AG04449 (cell line): ENCODE measurements at regions not wholly inside any gene's neighbourhood (a gene's known extent, or its start where the extent isn't known, plus 50 kb on each side); places are given as distances from the start of the nearest gene placed in this dataset.

ENCODE experiments used
- CTCF ChIA-PET: fragments of 350-600 bp; formaldehyde crosslinking; extraction: SDS; loops from one replicate; lab custom pipeline; 2021; ENCODE audit warnings: antibody characterized with exemption; lab: Yijun Ruan, JAX
- POLR2A ChIA-PET: fragments of 400-600, 350-600 bp; formaldehyde crosslinking; extraction: SDS; loops from one replicate; lab custom pipeline; 2020; ENCODE audit warnings: antibody characterized with exemption, inconsistent platforms; lab: Yijun Ruan, JAX
- DNase-seq: peaks from one replicate; pipeline ENCODE4 v3.0.0-alpha.2; 2010; ENCODE audit warnings: low read depth, low spot score
- H3K4me3 ChIP-seq: 2 replicates; pipeline ENCODE4 v1.5.1; 2011; ENCODE audit warnings: low read depth, mild to moderate bottlenecking, control low read depth, low read length
- CTCF ChIP-seq: IDR thresholded peaks from one replicate; pipeline ENCODE4 v1.5.1; 2011; ENCODE audit warnings: mild to moderate bottlenecking, moderate library complexity, low read length, control low read depth, inconsistent platforms; ENCODE audit not compliant: insufficient read depth; ENCODE audit errors: missing control alignments

GRCh38 chr2:207465894-207466293, 63.9 kb upstream of the CREB1 start:
- POLR2A ChIA-PET, result no interaction called here
- no peak for TF ChIP-seq CTCF
- CTCF ChIA-PET, result interaction anchor here (9.6 kb wide), 1 partner anchor 485 kb away, joined by 163 read pairs; no protein-coding TSS in a partner anchor
- H3K4me3 ChIP-seq, result no peak overlapping the region
- no peak for DNase-seq

DNA sequence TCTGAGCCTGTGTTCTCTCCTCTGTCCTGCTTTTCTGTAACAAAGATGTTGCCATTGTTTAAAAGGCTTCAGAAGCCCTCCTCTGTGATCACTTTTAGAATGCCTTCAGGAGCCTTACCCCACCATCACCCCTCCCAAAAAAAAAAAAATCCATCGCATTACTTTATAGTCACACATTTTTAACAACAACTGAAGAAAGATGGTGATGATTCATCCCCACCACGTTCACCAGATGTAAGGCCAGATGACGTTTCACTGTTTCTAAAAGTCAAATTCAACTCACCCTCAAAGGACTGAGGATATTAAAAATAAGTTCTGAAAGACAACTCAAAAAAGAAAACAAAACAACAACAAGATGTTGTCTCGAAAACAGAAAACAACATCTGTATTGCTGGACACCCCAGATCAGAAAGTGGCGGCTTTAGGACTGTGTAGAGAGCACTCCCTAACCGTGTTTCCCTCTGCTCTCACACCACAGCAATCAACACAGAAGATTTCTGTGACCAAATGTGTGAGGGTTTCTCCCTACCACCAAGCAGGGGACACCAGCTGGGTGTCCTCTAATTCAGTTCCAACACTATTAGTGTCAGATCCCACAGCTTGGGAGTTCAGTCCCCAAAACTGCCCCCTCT, 61.9 kb upstream of the CREB1 start:
- no peak overlapping the region for H3K4me3 ChIP-seq
- CTCF ChIA-PET, result interaction anchor here (0.6 to 9.6 kb wide), 5 partner anchors 209 to 487 kb away, joined by 3 to 163 read pairs (median 3); no protein-coding TSS in a partner anchor
- POLR2A ChIA-PET, result interaction anchor here (1.3 kb wide), 1 partner anchor 228 kb away, joined by 3 read pairs; no protein-coding TSS in a partner anchor
- TF ChIP-seq CTCF, result no peak
- no peak for DNase-seq

- CTCF ChIA-PET, result interaction anchor here (0.7 to 9.6 kb wide), 4 partner anchors 210 to 487 kb away, joined by 3 to 163 read pairs (median 4); no protein-coding TSS in a partner anchor
- no peak overlapping the region for H3K4me3 ChIP-seq
- POLR2A ChIA-PET, result no interaction called here
- no peak for TF ChIP-seq CTCF
- no peak for DNase-seq
These were observed 61.3 kb upstream of the CREB1 start for GRCh38 chr2:207468488-207468887.

- ChIA-PET POLR2A (no interaction called here), CTCF (interaction anchor here (1.0 to 9.6 kb wide), 2 partner anchors 249 to 488 kb away, joined by 3 to 163 read pairs; no protein-coding TSS in a partner anchor)
- no peak for TF ChIP-seq CTCF
- H3K4me3 ChIP-seq, result no peak overlapping the region
- DNase-seq, result no peak
These were observed 60.3 kb upstream of the CREB1 start for GRCh38 chr2:207469451-207469850.

DNA sequence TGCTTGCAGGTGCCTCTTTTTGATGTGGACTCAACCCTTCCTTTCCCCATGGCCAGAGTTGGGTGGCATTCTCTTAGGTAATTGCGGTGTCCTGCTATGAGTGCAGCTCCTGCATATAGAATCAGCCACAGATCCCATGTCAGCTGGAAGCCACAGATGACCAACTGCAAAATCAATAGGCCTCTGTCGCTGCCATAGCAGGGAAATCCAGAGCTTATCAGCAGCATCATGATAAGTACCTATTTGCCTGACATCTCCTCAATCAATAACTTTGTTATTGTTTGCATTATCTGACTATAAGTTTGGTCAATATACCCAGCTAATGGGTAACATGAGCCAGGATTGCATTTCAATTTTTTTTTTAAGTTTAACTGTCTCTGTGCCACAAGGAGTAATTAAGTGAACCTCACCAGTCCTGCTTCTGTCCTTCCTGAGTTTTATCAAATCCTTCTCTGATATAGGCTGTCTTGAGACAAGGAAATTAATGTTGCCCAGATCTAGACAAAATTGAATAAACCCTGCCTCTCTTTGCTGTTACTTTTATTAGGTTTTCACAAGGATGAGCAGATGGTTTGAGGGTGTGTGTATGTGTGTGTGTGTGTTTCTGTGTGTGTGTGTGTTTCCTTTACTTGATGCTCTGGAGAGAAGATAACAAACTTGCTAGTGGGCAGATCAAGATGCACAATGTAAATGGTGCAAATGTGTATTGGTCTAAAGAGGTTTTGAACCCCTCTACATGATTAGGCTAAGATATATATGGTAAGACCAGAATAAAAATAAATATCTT, 59.6 kb upstream of the CREB1 start:
- POLR2A ChIA-PET, result no interaction called here
- CTCF ChIA-PET, result interaction anchor here (9.6 kb wide), 1 partner anchor 489 kb away, joined by 163 read pairs; no protein-coding TSS in a partner anchor
- no peak for DNase-seq
- TF ChIP-seq CTCF, result no peak
- no peak overlapping the region for H3K4me3 ChIP-seq

DNA sequence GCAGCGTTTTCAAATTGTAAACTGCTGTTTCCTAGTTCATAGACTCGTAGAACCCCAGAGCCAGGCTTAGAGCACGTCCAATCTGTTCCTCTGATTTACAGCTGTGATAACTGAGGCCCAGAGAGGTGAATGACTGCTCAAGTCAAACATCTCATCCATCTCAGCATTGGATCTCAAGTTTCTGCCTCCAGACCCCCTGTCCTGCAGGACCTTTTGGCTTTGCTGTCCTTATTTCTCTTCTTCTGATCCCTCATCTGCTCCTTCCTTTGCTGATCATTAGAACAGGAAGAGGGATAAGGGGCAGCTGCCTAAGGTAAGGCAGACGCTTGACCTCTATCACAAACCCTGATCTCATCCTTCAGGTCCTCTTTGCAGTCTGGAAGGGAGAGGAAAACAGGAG, 58.5 kb upstream of the CREB1 start:
- DNase-seq, result no peak
- CTCF ChIA-PET, result interaction anchor here (1.4 to 9.6 kb wide), 8 partner anchors 215 to 670 kb away, joined by 3 to 163 read pairs (median 30); partner anchors contain the start of gene KLF7
- POLR2A ChIA-PET, result interaction anchor here (2.2 kb wide), 1 partner anchor 305 kb away, joined by 15 read pairs; the partner anchor contains the start of gene KLF7
- H3K4me3 ChIP-seq, result no peak overlapping the region
- TF ChIP-seq CTCF, result no peak
